Lung (tissue), 11 donors: ENCODE measurements at regions not wholly inside any gene's neighbourhood (a gene's known extent, or its start where the extent isn't known, plus 50 kb on each side); places are given as distances from the start of the nearest gene placed in this dataset.

Experiments
- ATAC-seq: fragments of 200-7000 bp; cut with Tn5 transposase; one replicate; pipeline ENCODE4 v1.9.1; 2020; ENCODE audit warnings: moderate number of reproducible peaks; ENCODE audit not compliant: insufficient read depth, low FRiP score
- DNase-seq, 3 donors: peaks; one replicate each; pipeline ENCODE4 v3.0.0-alpha.2; 2013 to 2017
- H3K27ac ChIP-seq, 2 donors: one replicate each; pipeline ENCODE4 v1.5.1; 2013; ENCODE audit warnings: mild to moderate bottlenecking in 2 of 2, moderate library complexity in 2 of 2, control low read depth in 1 of 2, inconsistent platforms in 1 of 2, low read depth in 1 of 2, low read length in 1 of 2
- H3K27me3 ChIP-seq, 3 donors: one replicate each; pipeline ENCODE4 v1.5.1; 2013; ENCODE audit warnings: low read length in 2 of 3; ENCODE audit not compliant: control insufficient read depth in 3 of 3, insufficient read depth in 3 of 3
- H3K36me3 ChIP-seq, 4 donors: one replicate each; pipeline ENCODE4 v1.5.1; 2013; ENCODE audit warnings: low read length in 4 of 4, mild to moderate bottlenecking in 1 of 4, moderate library complexity in 1 of 4; ENCODE audit not compliant: control insufficient read depth in 4 of 4, insufficient read depth in 4 of 4
- H3K4me1 ChIP-seq, 5 donors: one replicate each; pipeline ENCODE4 v1.5.1; 2013; ENCODE audit warnings: low read length in 5 of 5, mild to moderate bottlenecking in 2 of 5, moderate library complexity in 1 of 5; ENCODE audit not compliant: control insufficient read depth in 5 of 5, insufficient read depth in 5 of 5
- H3K4me3 ChIP-seq: one replicate; pipeline ENCODE4 v1.5.1; 2013; ENCODE audit warnings: mild to moderate bottlenecking, control low read depth, moderate library complexity
- H3K9ac ChIP-seq, 2 donors: one replicate each; pipeline ENCODE4 v1.5.1; 2013; ENCODE audit warnings: low read length in 2 of 2, control low read depth in 1 of 2; ENCODE audit not compliant: insufficient read depth in 1 of 2
- H3K9me3 ChIP-seq, 4 donors: one replicate each; pipeline ENCODE4 v1.5.1; 2013; ENCODE audit warnings: low read length in 3 of 4, mild to moderate bottlenecking in 1 of 4, moderate library complexity in 1 of 4; ENCODE audit not compliant: control insufficient read depth in 4 of 4, insufficient read depth in 3 of 4
- CTCF ChIP-seq: IDR thresholded peaks from 2 replicates; pipeline ENCODE4 v1.5.1; 2012; ENCODE audit warnings: mild to moderate bottlenecking; ENCODE audit errors: control extremely low read depth, extremely low read depth
- WGBS, 2 donors: extraction: QIAGEN DNeasy Blood & Tissue Kit; methylation state at CpG; one replicate each; pipeline ENCODE4 v1.1.7; 2013; 5-methylcytosine and 5-hydroxymethylcytosine counted together
- donor health status: control.
- donor health status: control.
- donor health status: Bipolar disorder and iron deficiency.
- donor health status: healthy.
- donor health status: DM: yes; HTN: yes; CAD: no.

- DNase-seq (no peak), ATAC-seq (no peak)
- H3K36me3 ChIP-seq = no peaks in the 10 kb centered on the region
- H3K27me3 ChIP-seq = no peaks in the 10 kb centered on the region
- H3K27ac ChIP-seq = no peak overlapping the region
- no peaks in the 10 kb centered on the region for H3K9me3 ChIP-seq
- no peak overlapping the region for H3K9ac ChIP-seq
- H3K4me3 ChIP-seq = no peak overlapping the region
- H3K4me1 ChIP-seq = no peaks in the 10 kb centered on the region
- TF ChIP-seq CTCF = no peak
- 59 to 63% methylated on average over 3 of the region's 3 CpGs for WGBS, 2 donors
Measured at GRCh38 chr10:25112016-25112415, 62.8 kb upstream of the GPR158 start.

GRCh38 chr10:25113191-25114035, 61.4 kb upstream of the GPR158 start:
- DNase-seq (peak; percentile 74 to 81 (median 75)), ATAC-seq (peak; percentile 88)
- H3K4me3 ChIP-seq = no peak overlapping the region
- no peak overlapping the region for H3K9ac ChIP-seq
- 21 to 24% methylated on average over 14 of the region's 14 CpGs for WGBS, 2 donors
- H3K4me1 ChIP-seq = no peaks in the 10 kb centered on the region
- H3K27ac ChIP-seq = no peak overlapping the region
- H3K36me3 ChIP-seq = no peaks in the 10 kb centered on the region
- H3K9me3 ChIP-seq = no peaks in the 10 kb centered on the region
- TF ChIP-seq CTCF = peak; percentile 30
- H3K27me3 ChIP-seq = no peaks in the 10 kb centered on the region

GRCh38 chr10:25114036-25114411, 60.8 kb upstream of the GPR158 start:
- WGBS, 2 donors = 90 to 94% methylated on average over 2 of the region's 2 CpGs

More at GRCh38 chr10:25114036-25114411, 60.8 kb upstream of the GPR158 start:
- DNase-seq (no peak), ATAC-seq (no peak)
- TF ChIP-seq CTCF = no peak
- no peaks in the 10 kb centered on the region for H3K9me3 ChIP-seq
- no peak overlapping the region for H3K27ac ChIP-seq
- no peaks in the 10 kb centered on the region for H3K27me3 ChIP-seq
- H3K4me1 ChIP-seq = no peaks in the 10 kb centered on the region
- H3K9ac ChIP-seq = no peak overlapping the region
- no peaks in the 10 kb centered on the region for H3K36me3 ChIP-seq
- no peak overlapping the region for H3K4me3 ChIP-seq
